ENCODE measurements at regions not wholly inside any gene's neighbourhood (a gene's known extent, or its start where the extent isn't known, plus 50 kb on each side); places are given as distances from the start of the nearest gene placed in this dataset.

DNA sequence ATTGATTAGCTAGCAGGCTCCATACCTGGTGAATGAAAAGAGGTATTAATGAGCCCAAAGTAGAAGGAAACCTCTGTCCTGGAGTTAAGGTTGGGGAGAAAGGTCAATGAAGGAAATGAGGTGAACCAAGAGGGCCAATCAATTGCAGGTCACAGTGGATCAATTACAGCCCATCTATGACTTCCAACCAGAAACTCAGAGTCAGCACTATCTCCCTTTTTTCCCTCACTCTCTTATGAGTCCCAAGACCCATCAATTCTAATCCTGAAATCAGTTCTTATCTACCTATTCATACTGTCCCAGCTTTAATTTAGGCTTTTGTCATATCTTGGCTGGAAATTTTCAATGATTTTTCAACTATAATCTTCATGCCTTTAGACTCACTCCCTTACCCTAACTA is 433.2 kb upstream of the PKN2 start:
- H3K36me3 ChIP-seq (ENCODE audit: insufficient read depth, low read length), result no peaks in the 10 kb centered on the region
- no peak overlapping the region for H3K27ac ChIP-seq (ENCODE audit: low read depth, low read length)
- H3K27me3 ChIP-seq (ENCODE audit: insufficient read depth, low read length), result no peaks in the 10 kb centered on the region
- no peak overlapping the region for H2AFZ ChIP-seq (ENCODE audit: low read length, unreplicated experiment)
- H3K4me3 ChIP-seq (ENCODE audit: low read depth, low read length), result no peak overlapping the region
- H3K79me2 ChIP-seq (ENCODE audit: control insufficient read depth, insufficient read depth, low read length, unreplicated experiment), result no peaks in the 10 kb centered on the region
- no peaks in the 10 kb centered on the region for H3K4me1 ChIP-seq (ENCODE audit: control insufficient read depth, insufficient read depth, low read length, unreplicated experiment)

DNA sequence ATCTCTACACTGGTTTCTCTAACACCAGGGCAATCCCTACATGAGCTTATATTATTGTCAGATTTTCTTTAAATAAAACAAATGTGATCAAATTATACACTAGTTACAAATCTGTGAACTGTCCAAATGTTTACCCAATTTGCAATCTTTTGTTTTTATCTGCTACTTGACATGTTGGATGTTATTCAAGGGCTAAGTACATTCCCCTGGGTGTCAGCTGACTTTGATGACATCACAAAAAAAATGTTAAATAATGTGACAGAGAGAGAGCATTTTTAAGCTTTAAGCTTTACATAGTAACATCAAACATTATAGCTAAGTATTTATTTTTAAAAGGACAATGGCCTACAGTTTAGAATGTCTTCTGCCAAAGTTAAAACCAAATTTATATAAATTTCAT is 431.3 kb upstream of the PKN2 start:
- H2AFZ ChIP-seq (ENCODE audit: low read length, unreplicated experiment), result no peak overlapping the region
- no peak overlapping the region for H3K4me3 ChIP-seq (ENCODE audit: low read depth, low read length)

DNA sequence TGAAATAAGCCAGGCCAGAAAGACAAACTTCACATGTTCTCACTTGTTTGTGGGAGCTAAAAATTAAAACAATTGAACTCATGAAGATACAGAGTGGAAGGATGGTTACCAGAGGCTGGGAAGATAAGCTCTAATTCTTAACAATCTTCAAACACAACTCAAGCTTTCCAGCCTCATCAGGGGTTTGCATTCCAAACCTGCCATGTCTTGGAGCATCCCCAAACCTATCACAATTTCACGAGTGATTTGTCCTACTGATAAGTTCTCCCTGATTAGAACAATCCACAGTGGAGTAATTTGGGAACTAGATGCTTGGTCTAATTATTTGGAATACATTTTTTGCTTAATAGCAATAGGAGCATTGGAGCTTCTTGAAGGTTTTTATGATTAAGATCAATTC is 418.5 kb upstream of the PKN2 start:
- no peak overlapping the region for H3K27ac ChIP-seq (ENCODE audit: low read depth, low read length)
- H3K79me2 ChIP-seq (ENCODE audit: control insufficient read depth, insufficient read depth, low read length, unreplicated experiment), result no peaks in the 10 kb centered on the region
- H3K36me3 ChIP-seq (ENCODE audit: insufficient read depth, low read length), result no peaks in the 10 kb centered on the region
- H3K27me3 ChIP-seq (ENCODE audit: insufficient read depth, low read length), result peaks cover 4% of the 10 kb centered on the region; the same call in 1 of the 2 replicates
- H2AFZ ChIP-seq (ENCODE audit: low read length, unreplicated experiment), result no peak overlapping the region
- H3K4me1 ChIP-seq (ENCODE audit: control insufficient read depth, insufficient read depth, low read length, unreplicated experiment), result no peaks in the 10 kb centered on the region
- no peak overlapping the region for H3K4me3 ChIP-seq (ENCODE audit: low read depth, low read length)

More for the DNA sequence above, 431.3 kb upstream of the PKN2 start:
- no peaks in the 10 kb centered on the region for H3K36me3 ChIP-seq (ENCODE audit: insufficient read depth, low read length)
- no peaks in the 10 kb centered on the region for H3K27me3 ChIP-seq (ENCODE audit: insufficient read depth, low read length)
- no peak overlapping the region for H3K27ac ChIP-seq (ENCODE audit: low read depth, low read length)
- no peaks in the 10 kb centered on the region for H3K4me1 ChIP-seq (ENCODE audit: control insufficient read depth, insufficient read depth, low read length, unreplicated experiment)
- H3K79me2 ChIP-seq (ENCODE audit: control insufficient read depth, insufficient read depth, low read length, unreplicated experiment), result no peaks in the 10 kb centered on the region

DNA sequence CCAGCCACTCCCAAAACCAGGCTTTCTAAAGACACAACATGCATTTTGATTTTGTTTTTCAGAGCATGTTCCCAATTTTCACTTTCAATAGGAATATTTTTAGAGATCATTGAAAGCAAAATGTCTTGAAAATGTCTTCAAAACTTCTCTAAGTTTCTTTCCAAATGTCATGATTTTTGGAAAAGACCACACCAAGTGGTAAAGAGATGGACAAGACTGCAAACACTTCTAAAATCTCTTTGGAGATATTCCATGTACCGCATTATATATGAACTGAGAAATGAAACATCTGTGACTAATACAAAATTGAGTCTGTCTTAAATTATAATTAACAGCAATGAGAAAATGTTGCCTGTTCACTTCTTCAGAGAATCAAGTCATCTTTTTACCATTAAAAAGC is 418.0 kb upstream of the PKN2 start:
- Histone ChIP-seq H3K27ac (ENCODE audit: low read depth, low read length) (no peak overlapping the region), H2AFZ (ENCODE audit: low read length, unreplicated experiment) (no peak overlapping the region), H3K79me2 (ENCODE audit: control insufficient read depth, insufficient read depth, low read length, unreplicated experiment) (no peaks in the 10 kb centered on the region), H3K27me3 (ENCODE audit: insufficient read depth, low read length) (peaks cover 4% of the 10 kb centered on the region; the same call in 1 of the 2 replicates), H3K4me1 (ENCODE audit: control insufficient read depth, insufficient read depth, low read length, unreplicated experiment) (no peaks in the 10 kb centered on the region), H3K36me3 (ENCODE audit: insufficient read depth, low read length) (no peaks in the 10 kb centered on the region), H3K4me3 (ENCODE audit: low read depth, low read length) (no peak overlapping the region)

DNA sequence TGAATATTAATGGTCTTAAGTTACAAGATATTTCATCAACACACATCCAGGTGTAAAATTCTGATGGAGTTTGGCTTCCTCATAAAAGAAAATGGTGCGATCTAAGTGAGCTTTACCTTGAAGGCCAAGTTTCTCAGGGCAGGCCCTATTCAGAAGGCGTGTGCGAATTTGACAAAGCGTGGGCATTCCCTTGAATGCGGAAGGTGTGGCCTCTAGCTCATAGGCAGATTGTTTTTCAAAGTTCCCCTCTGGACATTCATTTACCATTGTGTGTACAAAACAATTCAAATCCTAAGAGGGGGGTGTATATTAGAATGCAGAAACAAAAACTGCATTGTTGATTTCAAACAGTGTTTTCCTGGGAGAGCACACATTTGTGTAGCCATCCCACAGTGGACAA is 411.9 kb upstream of the PKN2 start:
- Histone ChIP-seq H3K27me3 (ENCODE audit: insufficient read depth, low read length) (no peaks in the 10 kb centered on the region), H3K79me2 (ENCODE audit: control insufficient read depth, insufficient read depth, low read length, unreplicated experiment) (no peaks in the 10 kb centered on the region), H3K27ac (ENCODE audit: low read depth, low read length) (no peak overlapping the region), H3K4me1 (ENCODE audit: control insufficient read depth, insufficient read depth, low read length, unreplicated experiment) (peaks cover 4% of the 10 kb centered on the region), H3K36me3 (ENCODE audit: insufficient read depth, low read length) (no peaks in the 10 kb centered on the region), H2AFZ (ENCODE audit: low read length, unreplicated experiment) (no peak overlapping the region), H3K4me3 (ENCODE audit: low read depth, low read length) (no peak overlapping the region)

DNA sequence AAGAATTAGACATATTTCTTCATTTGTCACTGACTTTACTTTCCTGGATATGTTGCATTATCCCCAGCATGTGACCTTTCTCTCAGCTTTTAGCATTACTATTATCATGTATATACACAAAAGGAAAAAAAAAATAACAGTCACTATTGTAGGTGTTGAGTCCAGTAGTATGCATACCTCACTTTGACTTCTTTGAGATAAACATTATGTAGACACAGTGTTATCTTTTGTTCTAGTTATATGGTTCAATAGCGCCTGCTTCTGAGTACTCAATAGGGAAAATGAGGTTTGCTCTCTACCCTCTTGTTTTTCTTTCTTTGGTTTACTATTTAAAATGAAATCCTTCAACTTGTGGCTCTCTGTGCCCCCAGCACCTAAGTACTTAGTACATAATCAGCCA is 409.6 kb upstream of the PKN2 start:
- Histone ChIP-seq H3K4me3 (ENCODE audit: low read depth, low read length) (no peak overlapping the region), H3K36me3 (ENCODE audit: insufficient read depth, low read length) (no peaks in the 10 kb centered on the region), H3K27me3 (ENCODE audit: insufficient read depth, low read length) (no peaks in the 10 kb centered on the region), H3K27ac (ENCODE audit: low read depth, low read length) (no peak overlapping the region), H2AFZ (ENCODE audit: low read length, unreplicated experiment) (no peak overlapping the region), H3K4me1 (ENCODE audit: control insufficient read depth, insufficient read depth, low read length, unreplicated experiment) (peaks cover 4% of the 10 kb centered on the region), H3K79me2 (ENCODE audit: control insufficient read depth, insufficient read depth, low read length, unreplicated experiment) (no peaks in the 10 kb centered on the region)

DNA sequence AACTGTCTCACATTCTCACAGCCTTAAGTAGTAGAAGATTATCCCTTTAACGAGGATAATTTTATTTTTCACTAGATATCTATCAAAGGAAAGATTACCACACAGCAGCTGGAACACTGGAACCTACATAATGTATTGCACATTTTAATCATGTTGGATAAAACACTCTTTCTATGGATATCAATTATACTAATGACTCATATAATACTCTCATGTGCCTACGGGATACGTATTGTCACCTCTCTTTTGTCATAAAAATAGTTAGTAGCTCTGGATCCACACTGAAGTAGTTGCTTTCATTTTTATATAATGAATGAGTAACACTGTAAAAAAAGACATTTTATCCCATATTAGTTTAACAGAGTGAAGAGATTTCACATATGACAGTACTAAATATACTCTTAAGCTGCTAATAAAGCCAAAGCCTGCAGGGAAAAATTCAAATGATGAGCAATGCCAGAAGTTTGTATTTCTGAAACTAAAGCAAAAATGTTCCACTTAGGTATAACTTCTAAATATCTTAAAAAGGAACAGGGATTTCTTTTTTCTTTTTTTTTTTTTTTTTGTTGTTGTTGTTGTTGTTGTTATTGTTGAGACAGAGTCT is 408.7 kb upstream of the PKN2 start:
- H3K27ac ChIP-seq (ENCODE audit: low read depth, low read length), result no peak overlapping the region
- no peaks in the 10 kb centered on the region for H3K27me3 ChIP-seq (ENCODE audit: insufficient read depth, low read length)

DNA sequence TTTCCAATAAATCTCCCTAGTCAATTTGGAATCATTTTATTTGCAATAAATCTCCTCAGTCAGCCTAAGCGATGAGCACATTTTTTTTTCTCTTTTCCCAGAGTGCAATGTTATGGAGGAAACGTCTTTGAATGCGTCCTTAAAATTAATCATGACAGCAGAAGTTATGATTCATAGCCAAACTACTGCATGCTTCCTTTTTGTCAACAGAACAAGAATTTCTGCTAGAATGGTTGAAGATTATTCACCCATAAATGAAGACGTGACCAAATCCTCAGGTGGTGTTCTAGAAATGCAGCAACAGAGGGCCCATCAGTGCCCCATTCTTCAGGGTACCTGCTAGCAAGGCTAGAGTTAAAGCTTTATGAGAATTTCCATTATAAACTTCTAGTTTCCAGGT is 407.9 kb upstream of the PKN2 start:
- Histone ChIP-seq H3K4me1 (ENCODE audit: control insufficient read depth, insufficient read depth, low read length, unreplicated experiment) (peaks cover 4% of the 10 kb centered on the region), H2AFZ (ENCODE audit: low read length, unreplicated experiment) (peak overlapping the region; percentile 2), H3K79me2 (ENCODE audit: control insufficient read depth, insufficient read depth, low read length, unreplicated experiment) (no peaks in the 10 kb centered on the region), H3K27ac (ENCODE audit: low read depth, low read length) (no peak overlapping the region), H3K36me3 (ENCODE audit: insufficient read depth, low read length) (no peaks in the 10 kb centered on the region), H3K4me3 (ENCODE audit: low read depth, low read length) (no peak overlapping the region), H3K27me3 (ENCODE audit: insufficient read depth, low read length) (no peaks in the 10 kb centered on the region)

More for the DNA sequence above, 408.7 kb upstream of the PKN2 start:
- H3K4me3 ChIP-seq (ENCODE audit: low read depth, low read length), result no peak overlapping the region
- H3K79me2 ChIP-seq (ENCODE audit: control insufficient read depth, insufficient read depth, low read length, unreplicated experiment), result no peaks in the 10 kb centered on the region
- H3K4me1 ChIP-seq (ENCODE audit: control insufficient read depth, insufficient read depth, low read length, unreplicated experiment), result peaks cover 4% of the 10 kb centered on the region
- no peak overlapping the region for H2AFZ ChIP-seq (ENCODE audit: low read length, unreplicated experiment)
- no peaks in the 10 kb centered on the region for H3K36me3 ChIP-seq (ENCODE audit: insufficient read depth, low read length)

DNA sequence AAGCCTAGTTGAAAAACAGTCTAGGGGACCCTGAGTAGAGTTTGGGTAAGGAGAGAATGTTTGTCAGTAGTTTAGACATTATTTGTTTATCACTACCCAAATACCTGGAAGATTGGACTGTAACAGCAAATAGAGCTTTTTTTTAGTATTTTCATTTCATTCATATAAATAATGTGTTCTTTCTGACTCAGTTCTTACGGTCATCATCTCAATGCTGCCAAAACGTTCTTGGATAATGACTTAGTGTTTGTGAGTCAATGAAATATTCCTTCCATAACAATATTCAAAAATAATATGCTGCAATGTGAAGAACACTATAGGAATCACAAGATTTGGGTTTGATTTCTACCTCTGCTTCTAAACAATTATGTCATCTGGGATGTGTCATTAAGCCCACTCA is 400.0 kb upstream of the PKN2 start:
- H3K27ac ChIP-seq (ENCODE audit: low read depth, low read length), result no peak overlapping the region
- H3K27me3 ChIP-seq (ENCODE audit: insufficient read depth, low read length), result no peaks in the 10 kb centered on the region
- no peaks in the 10 kb centered on the region for H3K36me3 ChIP-seq (ENCODE audit: insufficient read depth, low read length)
- no peaks in the 10 kb centered on the region for H3K79me2 ChIP-seq (ENCODE audit: control insufficient read depth, insufficient read depth, low read length, unreplicated experiment)
- H3K4me1 ChIP-seq (ENCODE audit: control insufficient read depth, insufficient read depth, low read length, unreplicated experiment), result no peaks in the 10 kb centered on the region
- H3K4me3 ChIP-seq (ENCODE audit: low read depth, low read length), result no peak overlapping the region
- no peak overlapping the region for H2AFZ ChIP-seq (ENCODE audit: low read length, unreplicated experiment)

DNA sequence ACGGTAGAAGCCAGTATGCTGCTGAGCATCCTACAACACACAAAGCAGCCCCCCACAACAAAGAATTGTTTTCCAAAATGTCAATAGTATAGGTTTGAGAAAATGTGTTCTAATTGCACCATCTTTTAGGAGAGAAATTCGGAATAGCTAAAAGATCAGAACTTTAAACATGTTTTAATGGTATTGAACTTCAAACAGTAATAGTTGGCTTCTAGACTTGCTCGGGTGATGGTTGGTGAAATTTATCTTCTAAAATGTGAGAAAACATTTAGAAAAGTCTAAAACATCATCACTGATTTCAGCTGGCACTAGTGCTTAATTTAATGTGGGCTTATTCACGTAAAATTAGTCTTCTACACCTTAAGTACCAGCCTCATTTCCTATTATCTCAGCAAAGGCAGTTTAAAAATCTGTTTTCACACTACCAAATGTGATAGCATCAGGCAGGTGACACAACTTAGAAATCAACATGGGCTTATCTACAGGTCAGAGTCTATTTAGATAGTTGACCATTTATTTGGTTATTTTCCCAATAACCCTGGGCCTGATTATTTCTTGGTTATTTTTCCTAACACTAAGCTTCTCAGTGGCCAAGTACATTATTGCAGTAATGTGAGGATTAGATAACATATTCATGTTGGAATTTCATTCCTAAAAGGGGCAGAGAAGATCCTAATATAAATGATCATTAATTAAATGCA is 399.3 kb upstream of the PKN2 start:
- no peaks in the 10 kb centered on the region for H3K27me3 ChIP-seq (ENCODE audit: insufficient read depth, low read length)
- no peaks in the 10 kb centered on the region for H3K79me2 ChIP-seq (ENCODE audit: control insufficient read depth, insufficient read depth, low read length, unreplicated experiment)
- H3K36me3 ChIP-seq (ENCODE audit: insufficient read depth, low read length), result no peaks in the 10 kb centered on the region
- H3K27ac ChIP-seq (ENCODE audit: low read depth, low read length), result no peak overlapping the region
- H2AFZ ChIP-seq (ENCODE audit: low read length, unreplicated experiment), result no peak overlapping the region
- H3K4me1 ChIP-seq (ENCODE audit: control insufficient read depth, insufficient read depth, low read length, unreplicated experiment), result no peaks in the 10 kb centered on the region
- no peak overlapping the region for H3K4me3 ChIP-seq (ENCODE audit: low read depth, low read length)

DNA sequence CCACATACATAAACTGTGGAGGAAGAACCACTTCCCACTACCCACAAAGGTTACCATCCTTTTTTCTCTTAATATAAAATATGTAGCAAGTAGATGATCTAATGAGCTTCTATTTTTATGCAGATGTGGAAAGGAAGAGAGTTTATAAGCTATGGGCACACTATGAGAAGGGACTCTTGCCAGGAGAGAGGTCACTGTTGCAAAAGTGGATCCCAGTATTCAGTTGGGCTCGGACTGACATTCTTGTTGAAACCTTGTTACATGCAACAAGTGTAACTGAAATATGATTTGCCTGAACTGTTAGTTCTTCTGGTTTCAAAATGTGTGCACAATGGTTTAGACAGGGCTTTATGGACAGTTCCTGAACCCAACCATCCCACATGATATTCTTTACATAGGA is 397.4 kb upstream of the PKN2 start:
- H3K4me1 ChIP-seq (ENCODE audit: control insufficient read depth, insufficient read depth, low read length, unreplicated experiment), result no peaks in the 10 kb centered on the region
- no peaks in the 10 kb centered on the region for H3K27me3 ChIP-seq (ENCODE audit: insufficient read depth, low read length)
- H2AFZ ChIP-seq (ENCODE audit: low read length, unreplicated experiment), result no peak overlapping the region
- no peaks in the 10 kb centered on the region for H3K36me3 ChIP-seq (ENCODE audit: insufficient read depth, low read length)
- no peak overlapping the region for H3K27ac ChIP-seq (ENCODE audit: low read depth, low read length)
- H3K4me3 ChIP-seq (ENCODE audit: low read depth, low read length), result no peak overlapping the region
- H3K79me2 ChIP-seq (ENCODE audit: control insufficient read depth, insufficient read depth, low read length, unreplicated experiment), result no peaks in the 10 kb centered on the region
